Adrenal gland (tissue), 9 donors: ENCODE measurements at regions not wholly inside any gene's neighbourhood (a gene's known extent, or its start where the extent isn't known, plus 50 kb on each side); places are given as distances from the start of the nearest gene placed in this dataset.

Experiments used
- DNase-seq, 7 donors: peaks; one replicate each; pipeline ENCODE4 v3.0.0-alpha.2; 2019 to 2020
- H3K27ac ChIP-seq, 5 donors: fragments of 200-600 bp; sonication (generic) in 4 of 5; 1 replicate in 3 of 5; 2 replicates in 2 of 5; pipeline versions ENCODE4 v1.5.1 to v1.8.0; 2016 to 2020; ENCODE audit warnings: mild to moderate bottlenecking in 1 of 5
- H3K27me3 ChIP-seq: fragments of 200-600 bp; 2 replicates; pipeline ENCODE4 v1.8.0; 2021
- H3K36me3 ChIP-seq, 2 donors: fragments of 200-600 bp; replicated peaks in 1 of 2; 1 replicate in 1 of 2; 2 replicates in 1 of 2; pipeline versions ENCODE4 v1.5.1 to v1.8.0; 2018 to 2022
- H3K4me1 ChIP-seq, 2 donors: fragments of 200-600 bp; replicated peaks in 1 of 2; 1 replicate in 1 of 2; 2 replicates in 1 of 2; pipeline versions ENCODE4 v1.5.1 to v1.8.0; 2018 to 2021
- H3K4me3 ChIP-seq, 4 donors: fragments of 200-600 bp; sonication (generic) in 3 of 4; one replicate each; pipeline ENCODE4 v1.5.1; 2016 to 2018
- H3K9me3 ChIP-seq, 3 donors: fragments of 200-600 bp; sonication (generic) in 1 of 3; replicated peaks in 1 of 3; 1 replicate in 2 of 3; 2 replicates in 1 of 3; pipeline versions ENCODE4 v1.5.1 to v1.8.0; 2016 to 2021
- POLR2A ChIP-seq, 2 donors: fragments of 450-650 bp; IDR thresholded peaks; one replicate each; pipeline ENCODE4 v1.6.1; 2017; ENCODE audit warnings: antibody characterized with exemption in 2 of 2, mild to moderate bottlenecking in 2 of 2, moderate library complexity in 1 of 2
- WGBS, 4 donors: extraction: QIAGEN DNeasy Blood & Tissue Kit in 2 of 4; methylation state at CpG; one replicate each; pipeline versions ENCODE4 v1.1.5 to v1.1.7; 2013 to 2017; 5-methylcytosine and 5-hydroxymethylcytosine counted together
- intact Hi-C, 2 donors: fragments of 100-400 bp; cut with DNase I; formaldehyde crosslinking; loops; one replicate each; pipeline versions ENCODE4 v1.14.1 to v1.15.0; 2022 to 2023
- TF ChIP-seq, protein P1 (sequence below), 6 experiments: fragments of 450-650 bp in 4 of 6; fragments of 200-600 bp in 2 of 6; sonication (generic) in 1 of 6; IDR thresholded peaks; 1 replicate in 5 of 6; 2 replicates in 1 of 6; pipeline versions ENCODE4 v1.5.1 to v1.8.0; 2016 to 2021; ENCODE audit warnings: antibody characterized with exemption in 6 of 6, mild to moderate bottlenecking in 2 of 6, moderate library complexity in 1 of 6
- donor health status: healthy with polysubstance abuse.
- donor health status: Bipolar disorder and iron deficiency.
- donor health status: DM: yes; HTN: yes; CAD: no.
- donor health status: DM: no; HTN: no; CAD: no.
- donor health status: DM: no; HTN: no; CAD: no.

DNA sequence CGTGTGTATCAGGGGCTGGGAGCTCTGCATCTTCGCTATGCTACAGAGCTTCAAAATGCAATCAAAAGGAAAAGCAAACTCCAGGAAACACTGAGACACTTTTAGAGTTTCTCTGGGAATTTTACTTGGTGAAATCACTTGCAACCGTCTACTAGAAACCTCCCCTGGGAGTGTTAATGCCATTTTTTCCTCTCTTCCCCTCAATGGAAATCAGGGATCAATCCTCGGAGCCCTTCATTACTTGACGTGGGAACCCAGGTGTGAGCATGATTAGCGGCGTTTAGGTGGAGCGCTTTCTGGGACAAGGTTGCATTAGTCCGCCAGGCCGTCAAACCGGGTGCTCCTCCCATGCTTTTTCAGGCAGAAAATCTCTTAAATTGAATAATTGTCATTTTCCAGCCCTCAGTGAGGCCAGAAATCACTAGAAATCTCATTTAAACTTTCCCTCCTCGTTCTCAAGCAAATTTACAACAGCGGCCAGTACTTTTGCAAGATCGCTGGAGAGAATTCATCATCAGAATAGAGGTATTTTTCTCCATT is 191.3 kb downstream of the IRX1 start:
- H3K4me3 ChIP-seq = no peak overlapping the region
- no peak overlapping the region for H3K27ac ChIP-seq
- TF ChIP-seq, protein P1, sequence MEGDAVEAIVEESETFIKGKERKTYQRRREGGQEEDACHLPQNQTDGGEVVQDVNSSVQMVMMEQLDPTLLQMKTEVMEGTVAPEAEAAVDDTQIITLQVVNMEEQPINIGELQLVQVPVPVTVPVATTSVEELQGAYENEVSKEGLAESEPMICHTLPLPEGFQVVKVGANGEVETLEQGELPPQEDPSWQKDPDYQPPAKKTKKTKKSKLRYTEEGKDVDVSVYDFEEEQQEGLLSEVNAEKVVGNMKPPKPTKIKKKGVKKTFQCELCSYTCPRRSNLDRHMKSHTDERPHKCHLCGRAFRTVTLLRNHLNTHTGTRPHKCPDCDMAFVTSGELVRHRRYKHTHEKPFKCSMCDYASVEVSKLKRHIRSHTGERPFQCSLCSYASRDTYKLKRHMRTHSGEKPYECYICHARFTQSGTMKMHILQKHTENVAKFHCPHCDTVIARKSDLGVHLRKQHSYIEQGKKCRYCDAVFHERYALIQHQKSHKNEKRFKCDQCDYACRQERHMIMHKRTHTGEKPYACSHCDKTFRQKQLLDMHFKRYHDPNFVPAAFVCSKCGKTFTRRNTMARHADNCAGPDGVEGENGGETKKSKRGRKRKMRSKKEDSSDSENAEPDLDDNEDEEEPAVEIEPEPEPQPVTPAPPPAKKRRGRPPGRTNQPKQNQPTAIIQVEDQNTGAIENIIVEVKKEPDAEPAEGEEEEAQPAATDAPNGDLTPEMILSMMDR (IDR thresholded peaks at IDR 0.05) = no peak
- TF ChIP-seq POLR2A (IDR thresholded peaks at IDR 0.05) = no peak
- intact Hi-C loops = no loop called here
- no peaks in the 10 kb centered on the region for H3K9me3 ChIP-seq
- peaks cover 5% of the 10 kb centered on the region for H3K27me3 ChIP-seq
- no peak for DNase-seq
- no peaks in the 10 kb centered on the region for H3K36me3 ChIP-seq
- WGBS, 4 donors = 58 to 68% (median 63%) methylated on average over 14 of the region's 14 CpGs
- no peaks in the 10 kb centered on the region for H3K4me1 ChIP-seq

DNA sequence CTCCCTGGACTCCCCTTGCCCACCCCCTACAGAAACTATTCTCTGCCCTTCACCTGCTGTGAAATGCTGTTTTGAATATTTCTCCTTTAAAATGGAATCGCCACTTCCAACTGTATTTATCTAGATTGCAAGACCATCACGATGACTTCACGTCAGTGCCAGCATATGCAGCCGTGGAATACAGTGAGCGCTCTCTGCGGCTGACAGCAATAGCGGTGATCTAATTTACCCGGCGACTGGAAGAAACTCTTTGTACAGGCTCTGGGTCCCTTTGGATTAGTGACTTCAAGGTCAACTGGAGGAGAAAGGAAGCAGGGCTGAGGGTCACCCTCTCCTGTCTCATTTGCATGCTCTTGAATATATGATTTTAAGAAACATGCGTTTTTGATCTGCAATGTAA is 192.0 kb downstream of the IRX1 start:
- peaks cover 5% of the 10 kb centered on the region for H3K27me3 ChIP-seq
- no peak overlapping the region for H3K27ac ChIP-seq
- intact Hi-C loops = no loop called here
- no peak for DNase-seq
- no peaks in the 10 kb centered on the region for H3K36me3 ChIP-seq
- H3K4me3 ChIP-seq = no peak overlapping the region
- TF ChIP-seq, protein P1 (IDR thresholded peaks at IDR 0.05) = no peak
- no peak for TF ChIP-seq POLR2A (IDR thresholded peaks at IDR 0.05)
- no peaks in the 10 kb centered on the region for H3K9me3 ChIP-seq
- WGBS, 4 donors = 23 to 38% (median 30%) methylated on average over 10 of the region's 10 CpGs
- no peaks in the 10 kb centered on the region for H3K4me1 ChIP-seq

DNA sequence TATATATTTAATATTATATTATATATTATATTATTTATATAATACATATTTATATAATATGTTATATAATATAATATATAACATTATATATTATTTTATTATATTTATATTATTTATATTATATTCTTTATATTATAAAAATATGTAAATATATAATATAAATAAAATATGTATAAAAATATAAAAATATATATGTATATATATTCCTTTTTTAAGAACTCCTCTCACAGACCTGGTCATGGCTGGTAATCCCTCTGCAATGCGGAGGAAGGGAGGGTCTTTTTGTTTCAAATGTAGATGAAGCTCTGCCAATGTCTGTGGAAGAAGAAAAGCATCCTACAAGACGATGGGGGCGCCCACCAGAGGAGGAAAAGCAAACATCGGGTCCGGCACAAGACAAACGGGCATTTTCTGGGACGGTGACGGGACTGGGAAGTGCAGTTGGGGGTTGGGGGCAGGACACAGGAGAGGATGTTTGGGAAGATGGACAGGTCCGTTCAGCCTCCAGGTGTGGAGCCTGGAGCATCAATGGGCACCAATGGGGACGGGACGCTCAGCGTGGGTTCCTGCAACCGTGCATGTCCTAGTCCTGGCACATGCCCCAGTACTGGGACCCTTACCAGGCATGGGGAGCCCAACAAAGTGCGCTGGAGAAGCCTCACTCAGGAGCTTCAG is 194.0 kb downstream of the IRX1 start:
- TF ChIP-seq POLR2A (IDR thresholded peaks at IDR 0.05) = no peak
- TF ChIP-seq, protein P1 (IDR thresholded peaks at IDR 0.05) = no peak
- intact Hi-C loops = no loop called here
- Histone ChIP-seq H3K27me3 (peaks cover 5% of the 10 kb centered on the region), H3K27ac (no peak overlapping the region), H3K4me1 (no peaks in the 10 kb centered on the region), H3K36me3 (no peaks in the 10 kb centered on the region), H3K4me3 (no peak overlapping the region), H3K9me3 (no peaks in the 10 kb centered on the region)
- 69 to 76% (median 73%) methylated on average over 14 of the region's 14 CpGs for WGBS, 4 donors
- no peak for DNase-seq

DNA sequence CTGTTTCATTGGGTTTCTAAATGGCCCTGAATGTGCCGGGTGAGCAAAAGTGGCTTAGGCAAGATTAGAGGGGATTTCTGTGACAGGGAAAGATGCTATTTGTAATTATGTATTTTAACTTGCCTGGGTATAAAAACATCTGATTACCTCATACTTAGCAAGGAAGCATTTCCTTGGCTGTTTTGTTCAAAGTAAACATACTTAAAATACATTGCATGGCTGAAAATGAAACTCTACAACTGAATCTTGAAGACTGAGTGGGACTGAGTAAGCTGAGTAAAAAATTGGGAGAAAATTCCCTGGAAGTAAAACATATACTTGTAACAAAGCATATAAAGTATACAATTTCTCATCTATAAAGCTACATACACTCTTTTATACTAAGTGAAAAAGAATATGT is 197.5 kb downstream of the IRX1 start:
- WGBS, 4 donors = 72 to 84% (median 73%) methylated on average over 1 of the region's 1 CpG
- Histone ChIP-seq H3K4me1 (no peaks in the 10 kb centered on the region), H3K36me3 (no peaks in the 10 kb centered on the region), H3K27me3 (peaks cover 5% of the 10 kb centered on the region), H3K4me3 (no peak overlapping the region), H3K9me3 (no peaks in the 10 kb centered on the region), H3K27ac (no peak overlapping the region)
- DNase-seq = no peak
- intact Hi-C loops = no loop called here
- no peak for TF ChIP-seq POLR2A (IDR thresholded peaks at IDR 0.05)

DNA sequence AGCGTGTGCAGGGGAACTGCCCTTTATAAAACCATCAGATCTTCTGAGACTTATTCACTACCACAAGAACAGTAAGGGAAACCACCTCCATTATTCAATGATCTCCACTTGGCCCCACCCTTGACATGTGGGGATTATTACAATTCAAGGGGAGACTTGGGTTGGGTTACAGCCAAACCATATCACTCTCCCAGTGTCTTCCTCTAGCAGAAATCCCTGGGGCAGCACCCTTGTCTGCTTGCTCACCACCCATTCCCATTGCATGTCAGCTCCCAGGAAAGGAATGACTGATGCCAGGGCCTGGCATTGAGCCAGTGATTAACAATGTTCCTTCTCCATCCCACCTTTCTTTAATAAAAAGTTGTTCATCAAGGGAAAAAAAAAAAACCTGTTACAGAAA is 199.0 kb downstream of the IRX1 start:
- DNase-seq = no peak
- H3K27me3 ChIP-seq = no peaks in the 10 kb centered on the region
- no peaks in the 10 kb centered on the region for H3K4me1 ChIP-seq
- TF ChIP-seq, protein P1 (IDR thresholded peaks at IDR 0.05) = no peak
- TF ChIP-seq POLR2A (IDR thresholded peaks at IDR 0.05) = no peak
- H3K9me3 ChIP-seq = no peaks in the 10 kb centered on the region
- H3K36me3 ChIP-seq = no peaks in the 10 kb centered on the region
- no peak overlapping the region for H3K27ac ChIP-seq
- WGBS, 4 donors = 87 to 95% (median 90%) methylated on average over 1 of the region's 1 CpG
- intact Hi-C loops = no loop called here
- H3K4me3 ChIP-seq = no peak overlapping the region
